ENCODE measurements at regions not wholly inside any gene's neighbourhood (a gene's known extent, or its start where the extent isn't known, plus 50 kb on each side); places are given as distances from the start of the nearest gene placed in this dataset.

GRCh38 chr15:70497661-70498060, 265.7 kb downstream of the UACA start:
- FAIRE-seq (no peak), DNase-seq (ENCODE audit: insufficient read length, low spot score) (no peak)
- TF ChIP-seq POLR2A (IDR thresholded peaks at IDR 0.05; ENCODE audit: low read depth, low read length) (no peak), POLR2AphosphoS5 (IDR thresholded peaks at IDR 0.05; ENCODE audit: low read depth, low read length) (no peak), PAX5 (IDR thresholded peaks at IDR 0.05; ENCODE audit: insufficient read depth, low read length, severe bottlenecking) (no peak), SPI1 (IDR thresholded peaks at IDR 0.05; ENCODE audit: low read depth, low read length) (no peak), TAF1 (IDR thresholded peaks at IDR 0.05; ENCODE audit: low read depth, low read length) (no peak), POU2F2 (IDR thresholded peaks at IDR 0.05; ENCODE audit: low read depth, low read length) (no peak)

DNA sequence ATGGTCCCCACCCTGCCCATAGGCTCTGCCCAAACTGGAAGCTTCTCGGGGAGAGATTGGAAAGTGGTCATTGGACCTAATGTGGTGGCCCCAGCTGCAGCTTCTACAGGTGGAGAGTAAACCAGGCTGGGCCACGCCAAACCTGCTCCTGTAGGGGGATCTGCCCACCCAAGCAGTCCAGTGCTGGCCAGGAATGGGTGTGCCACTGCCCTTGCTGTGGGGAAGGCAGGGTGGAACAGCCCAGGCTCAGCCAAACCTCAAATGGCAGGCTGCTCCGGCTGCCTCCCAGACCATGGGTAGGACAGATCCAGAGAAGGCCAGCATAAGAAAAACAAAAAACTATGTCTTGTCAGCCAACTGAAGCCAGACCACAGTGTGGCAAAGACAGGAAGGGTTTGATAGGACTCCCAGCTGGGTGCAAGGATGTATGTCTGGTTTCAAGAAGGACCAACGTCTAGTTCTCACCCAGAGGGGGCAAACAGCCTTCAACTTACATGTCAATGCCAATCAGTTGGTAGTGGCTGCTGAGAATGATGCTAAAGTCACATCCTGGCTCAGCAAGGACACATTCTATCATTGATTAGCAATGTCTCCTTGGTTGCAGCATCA, 267.3 kb downstream of the UACA start:
- no peak for FAIRE-seq
- TF ChIP-seq POU2F2 (IDR thresholded peaks at IDR 0.05; ENCODE audit: low read depth, low read length) (no peak), POLR2AphosphoS5 (IDR thresholded peaks at IDR 0.05; ENCODE audit: low read depth, low read length) (no peak), TAF1 (IDR thresholded peaks at IDR 0.05; ENCODE audit: low read depth, low read length) (no peak), PAX5 (IDR thresholded peaks at IDR 0.05; ENCODE audit: insufficient read depth, low read length, severe bottlenecking) (no peak), SPI1 (IDR thresholded peaks at IDR 0.05; ENCODE audit: low read depth, low read length) (no peak), POLR2A (IDR thresholded peaks at IDR 0.05; ENCODE audit: low read depth, low read length) (no peak)

GRCh38 chr15:70494852-70495571, 268.3 kb downstream of the UACA start:
- TF ChIP-seq SPI1 (IDR thresholded peaks at IDR 0.05; ENCODE audit: low read depth, low read length) (no peak), POLR2AphosphoS5 (IDR thresholded peaks at IDR 0.05; ENCODE audit: low read depth, low read length) (no peak), PAX5 (IDR thresholded peaks at IDR 0.05; ENCODE audit: insufficient read depth, low read length, severe bottlenecking) (no peak), POLR2A (IDR thresholded peaks at IDR 0.05; ENCODE audit: low read depth, low read length) (no peak), POU2F2 (IDR thresholded peaks at IDR 0.05; ENCODE audit: low read depth, low read length) (no peak), TAF1 (IDR thresholded peaks at IDR 0.05; ENCODE audit: low read depth, low read length) (no peak)
- FAIRE-seq (no peak), DNase-seq (ENCODE audit: insufficient read length, low spot score) (no peak)

More for the DNA sequence above, 267.3 kb downstream of the UACA start:
- DNase-seq (ENCODE audit: insufficient read length, low spot score) = no peak

DNA sequence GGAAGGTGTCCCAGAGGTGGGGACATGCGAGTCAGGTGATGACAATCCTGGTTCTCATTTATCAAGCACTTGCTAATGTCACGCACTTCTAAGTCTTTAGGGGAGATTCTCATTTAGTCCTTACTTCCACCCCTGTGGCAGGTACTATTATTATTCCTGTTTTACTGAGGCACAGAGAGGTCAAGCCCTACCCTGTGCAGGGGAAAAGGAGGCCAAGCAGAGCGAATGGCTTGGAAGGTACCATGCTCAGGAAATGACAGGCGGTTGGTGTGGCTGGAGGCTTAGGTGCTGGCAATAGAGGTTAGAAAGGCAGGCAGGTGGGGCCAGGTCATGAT, 268.9 kb downstream of the UACA start:
- no peak for FAIRE-seq
- no peak for TF ChIP-seq POLR2AphosphoS5 (IDR thresholded peaks at IDR 0.05; ENCODE audit: low read depth, low read length)
- no peak for TF ChIP-seq POU2F2 (IDR thresholded peaks at IDR 0.05; ENCODE audit: low read depth, low read length)
- TF ChIP-seq PAX5 (IDR thresholded peaks at IDR 0.05; ENCODE audit: insufficient read depth, low read length, severe bottlenecking) = no peak
- no peak for TF ChIP-seq TAF1 (IDR thresholded peaks at IDR 0.05; ENCODE audit: low read depth, low read length)
- DNase-seq (ENCODE audit: insufficient read length, low spot score) = no peak

GRCh38 chr15:70493787-70494516, 269.4 kb downstream of the UACA start:
- DNase-seq (ENCODE audit: insufficient read length, low spot score) (no peak), FAIRE-seq (peak; percentile 38)
- no peak for TF ChIP-seq POLR2A (IDR thresholded peaks at IDR 0.05; ENCODE audit: low read depth, low read length)
- TF ChIP-seq POU2F2 (IDR thresholded peaks at IDR 0.05; ENCODE audit: low read depth, low read length) = no peak
- no peak for TF ChIP-seq POLR2AphosphoS5 (IDR thresholded peaks at IDR 0.05; ENCODE audit: low read depth, low read length)
- no peak for TF ChIP-seq SPI1 (IDR thresholded peaks at IDR 0.05; ENCODE audit: low read depth, low read length)
- no peak for TF ChIP-seq TAF1 (IDR thresholded peaks at IDR 0.05; ENCODE audit: low read depth, low read length)
- TF ChIP-seq PAX5 (IDR thresholded peaks at IDR 0.05; ENCODE audit: insufficient read depth, low read length, severe bottlenecking) = no peak

GRCh38 chr15:70493376-70493775, 270.0 kb downstream of the UACA start:
- DNase-seq (ENCODE audit: insufficient read length, low spot score) = no peak
- no peak for FAIRE-seq
- TF ChIP-seq TAF1 (IDR thresholded peaks at IDR 0.05; ENCODE audit: low read depth, low read length) = no peak
- no peak for TF ChIP-seq POLR2A (IDR thresholded peaks at IDR 0.05; ENCODE audit: low read depth, low read length)
- TF ChIP-seq PAX5 (IDR thresholded peaks at IDR 0.05; ENCODE audit: insufficient read depth, low read length, severe bottlenecking) = no peak
- TF ChIP-seq SPI1 (IDR thresholded peaks at IDR 0.05; ENCODE audit: low read depth, low read length) = no peak
- TF ChIP-seq POU2F2 (IDR thresholded peaks at IDR 0.05; ENCODE audit: low read depth, low read length) = no peak
- no peak for TF ChIP-seq POLR2AphosphoS5 (IDR thresholded peaks at IDR 0.05; ENCODE audit: low read depth, low read length)

GRCh38 chr15:70492240-70493177, 270.8 kb downstream of the UACA start:
- FAIRE-seq (peak; percentile 90), DNase-seq (ENCODE audit: insufficient read length, low spot score) (peak; percentile 73)
- TF ChIP-seq PAX5 (IDR thresholded peaks at IDR 0.05; ENCODE audit: insufficient read depth, low read length, severe bottlenecking) = no peak
- peak; percentile 64 for TF ChIP-seq SPI1 (IDR thresholded peaks at IDR 0.05; ENCODE audit: low read depth, low read length)

DNA sequence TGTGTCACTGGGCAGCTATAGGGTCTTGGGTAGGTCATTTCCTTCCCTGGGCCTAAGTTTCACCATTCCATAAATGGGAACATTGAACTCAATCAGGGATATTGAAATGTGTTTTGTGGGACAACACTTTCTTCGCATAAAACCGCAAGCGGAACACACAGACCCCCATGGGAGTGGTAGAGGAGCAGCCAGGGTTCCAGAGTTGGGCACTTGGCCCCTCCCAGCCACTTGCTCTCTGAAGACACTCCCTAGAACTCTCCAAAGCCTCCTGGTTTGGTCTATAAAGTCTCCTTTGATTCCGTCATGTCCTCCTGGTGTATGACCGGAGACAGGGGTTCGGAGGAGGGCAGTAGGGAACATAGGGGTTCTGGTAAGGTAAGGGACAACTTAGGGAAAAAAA, 271.7 kb downstream of the UACA start:
- TF ChIP-seq POLR2A (IDR thresholded peaks at IDR 0.05; ENCODE audit: low read depth, low read length) (no peak), PAX5 (IDR thresholded peaks at IDR 0.05; ENCODE audit: insufficient read depth, low read length, severe bottlenecking) (no peak), SPI1 (IDR thresholded peaks at IDR 0.05; ENCODE audit: low read depth, low read length) (no peak), POLR2AphosphoS5 (IDR thresholded peaks at IDR 0.05; ENCODE audit: low read depth, low read length) (no peak), POU2F2 (IDR thresholded peaks at IDR 0.05; ENCODE audit: low read depth, low read length) (no peak), TAF1 (IDR thresholded peaks at IDR 0.05; ENCODE audit: low read depth, low read length) (no peak)
- FAIRE-seq = no peak
- no peak for DNase-seq (ENCODE audit: insufficient read length, low spot score)

Data from GM12891 (cell line).